ENCODE measurements at regions not wholly inside any gene's neighbourhood (a gene's known extent, or its start where the extent isn't known, plus 50 kb on each side); places are given as distances from the start of the nearest gene placed in this dataset.
"Not testable (repeated sequence)": the region's sequence is repeated elsewhere in the genome, so short reads cannot be mapped to it uniquely, and the experiment has no call there.

DNA sequence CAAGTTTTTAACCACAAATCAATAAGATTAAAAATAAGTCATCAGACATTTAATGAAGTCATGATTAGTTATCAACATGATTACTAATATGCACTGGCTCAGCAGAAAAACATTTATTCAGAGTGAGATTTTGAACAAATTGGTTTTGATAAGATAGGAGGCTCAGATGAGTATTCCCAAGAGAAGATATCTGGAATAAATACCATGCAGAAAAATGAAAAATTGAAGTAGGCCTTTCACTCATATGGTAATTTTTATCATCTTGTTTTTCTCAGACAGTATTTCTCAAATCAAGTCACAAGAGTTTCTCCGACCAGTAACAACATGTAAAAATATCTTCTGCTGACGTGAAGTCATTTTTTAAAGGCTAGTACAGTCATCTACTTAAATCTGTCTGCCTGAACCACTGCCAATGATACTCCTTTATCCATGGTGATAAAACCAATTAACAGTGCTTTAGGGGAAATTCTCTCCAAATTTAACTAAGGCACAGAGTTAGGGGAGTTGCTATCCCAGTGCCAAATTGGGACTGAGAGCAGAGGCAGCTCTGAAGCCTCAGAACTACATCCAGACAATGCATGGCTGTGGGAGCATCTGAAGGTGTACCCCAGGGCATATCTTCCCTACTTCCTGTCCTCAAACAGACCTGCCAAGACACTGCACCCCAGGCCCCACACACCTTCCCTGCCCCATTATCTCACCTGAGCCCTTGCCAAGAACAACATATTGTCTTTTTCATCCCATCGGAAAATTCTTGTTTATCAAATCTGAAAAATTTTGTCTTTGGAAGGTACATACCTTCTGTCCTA lies 105.5 kb upstream of the TSLP start:
- no peak for DNase-seq
- in situ Hi-C loops (cut with HindIII; ENCODE audit: low pct_ligation_motif_present, low pct_unique_long_range_greater_than_20kb, low sequenced_read_pairs): no loop called here

DNA sequence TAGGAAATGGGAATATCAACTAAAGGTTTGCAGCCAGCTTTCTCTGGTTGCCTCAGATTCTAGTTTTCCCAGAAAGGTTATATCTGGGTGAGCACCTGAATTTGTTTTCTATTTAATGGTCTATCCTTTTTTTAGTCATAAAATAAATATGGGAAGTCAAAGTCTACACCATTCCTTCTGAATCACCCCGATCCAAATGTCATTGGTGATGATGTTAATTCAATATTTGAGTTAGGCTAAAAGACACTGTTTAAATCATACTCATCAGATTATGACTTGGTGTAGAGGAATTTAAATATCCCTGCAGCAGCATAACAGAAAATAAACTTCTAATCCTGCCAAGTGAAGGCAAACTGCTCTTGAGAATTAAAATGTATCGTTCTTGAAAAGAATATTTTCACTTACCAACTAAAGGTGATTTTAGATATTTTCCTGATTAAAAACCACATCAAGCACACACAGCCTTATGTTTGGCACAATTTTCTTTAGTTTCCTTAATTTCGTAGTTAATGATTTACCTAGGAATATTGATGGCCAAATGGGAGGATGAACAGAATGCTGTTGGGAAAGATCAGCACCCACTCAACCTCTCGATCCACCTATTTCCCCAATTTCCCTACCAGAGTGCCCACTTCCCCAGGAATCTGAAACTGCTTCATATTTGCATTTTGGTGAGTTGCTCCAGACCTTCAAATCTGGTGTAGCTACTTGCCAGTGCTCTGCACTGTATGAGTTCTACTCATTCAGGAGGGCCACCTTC lies 103.1 kb upstream of the TSLP start:
- DNase-seq: no peak
- in situ Hi-C loops (cut with HindIII; ENCODE audit: low pct_ligation_motif_present, low pct_unique_long_range_greater_than_20kb, low sequenced_read_pairs): no loop called here

DNA sequence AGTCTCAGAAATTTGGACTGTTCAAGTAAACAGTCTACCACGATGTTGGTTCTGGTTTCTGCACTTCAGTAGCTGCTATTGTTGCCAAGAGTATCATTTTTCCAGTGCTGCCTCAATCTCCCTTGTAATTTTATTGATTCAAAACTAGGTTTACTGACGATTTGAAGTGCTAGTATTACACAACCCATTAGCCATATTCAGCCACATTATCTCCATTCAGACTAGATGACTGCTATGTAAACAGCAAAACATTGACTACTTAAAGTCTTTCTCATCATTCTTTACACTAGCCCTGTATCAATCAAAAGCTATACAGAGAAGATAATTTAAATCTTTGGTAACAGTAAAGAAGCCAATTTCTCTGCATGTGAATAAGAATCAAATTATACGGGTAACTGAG lies 102.0 kb upstream of the TSLP start:
- in situ Hi-C loops (cut with HindIII; ENCODE audit: low pct_ligation_motif_present, low pct_unique_long_range_greater_than_20kb, low sequenced_read_pairs): no loop called here
- DNase-seq: no peak

DNA sequence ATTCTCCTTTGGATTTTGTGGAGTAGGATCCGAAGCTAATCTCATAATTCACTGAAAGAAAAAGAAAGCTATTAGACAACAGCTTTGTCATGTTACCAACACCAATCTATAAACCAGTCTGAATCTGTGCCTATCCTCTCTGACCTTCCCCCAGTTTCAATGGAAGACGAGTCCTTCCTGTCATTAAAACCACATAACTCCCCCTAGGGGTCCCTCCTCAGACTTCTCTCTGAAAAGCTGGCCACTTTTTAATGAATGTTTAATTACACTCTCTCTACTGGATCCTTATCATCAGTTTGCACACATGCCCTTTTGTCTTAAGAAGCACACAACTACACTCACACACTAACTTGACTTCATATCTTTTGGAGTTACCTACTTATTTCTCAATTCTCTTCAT lies 98.0 kb upstream of the TSLP start:
- no peak for DNase-seq
- in situ Hi-C loops (cut with HindIII; ENCODE audit: low pct_ligation_motif_present, low pct_unique_long_range_greater_than_20kb, low sequenced_read_pairs): no loop called here

DNA sequence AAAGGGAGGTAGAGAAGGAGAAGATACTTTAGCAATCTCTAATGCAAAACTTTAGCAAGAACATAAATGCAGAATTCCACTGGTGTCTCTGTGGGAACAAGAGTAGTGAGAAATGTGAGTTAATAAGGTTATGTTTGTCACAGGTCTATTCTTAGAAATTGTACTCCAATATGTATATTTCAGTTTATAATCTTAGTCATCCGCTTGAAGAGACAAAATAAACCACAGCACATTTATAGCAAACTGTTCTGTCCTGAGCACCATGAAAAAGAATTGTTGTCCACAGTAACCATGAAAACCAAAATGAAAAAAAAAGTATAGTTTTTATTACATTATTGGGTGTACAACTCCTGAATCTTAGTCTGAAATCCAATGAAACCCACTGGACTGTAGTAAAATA lies 93.6 kb upstream of the TSLP start:
- DNase-seq: no peak
- in situ Hi-C loops (cut with HindIII; ENCODE audit: low pct_ligation_motif_present, low pct_unique_long_range_greater_than_20kb, low sequenced_read_pairs): no loop called here

DNA sequence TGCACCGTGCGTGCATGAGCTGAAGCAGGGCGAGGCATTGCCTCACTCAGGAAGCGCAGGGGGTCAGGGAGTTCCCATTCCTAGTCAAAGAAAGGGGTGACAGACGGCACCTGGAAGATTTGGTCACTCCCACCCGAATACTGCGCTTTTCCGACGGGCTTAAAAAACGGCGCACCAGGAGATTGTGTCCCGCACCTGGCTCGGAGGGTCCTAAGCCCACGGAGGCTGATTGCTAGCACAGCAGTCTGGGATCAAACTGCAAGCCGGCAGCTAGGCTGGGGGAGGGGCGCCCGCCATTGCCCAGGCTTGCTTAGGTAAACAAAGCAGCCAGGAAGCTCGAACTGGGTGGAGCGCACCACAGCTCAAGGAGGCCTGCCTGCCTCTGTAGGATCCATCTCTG lies 85.6 kb upstream of the TSLP start:
- DNase-seq; in situ Hi-C loops (cut with HindIII; ENCODE audit: low pct_ligation_motif_present, low pct_unique_long_range_greater_than_20kb, low sequenced_read_pairs): not testable (repeated sequence)

DNA sequence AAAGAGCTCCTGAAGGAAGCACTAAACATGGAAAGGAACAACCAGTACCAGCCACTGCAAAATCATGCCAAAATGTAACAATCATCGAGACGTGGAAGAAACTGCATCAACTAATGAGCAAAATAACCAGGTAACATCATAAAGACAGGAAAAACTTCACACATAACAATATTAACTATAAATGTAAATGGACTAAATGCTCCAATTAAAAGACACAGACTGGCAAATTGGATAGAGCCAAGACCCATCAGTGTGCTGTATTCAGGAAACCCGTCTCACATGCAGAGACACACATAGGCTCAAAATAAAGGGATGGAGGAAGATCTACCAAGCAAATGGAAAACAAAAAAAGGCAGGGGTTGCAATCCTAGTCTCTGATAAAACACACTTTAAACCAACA lies 83.9 kb upstream of the TSLP start:
- DNase-seq; in situ Hi-C loops (cut with HindIII; ENCODE audit: low pct_ligation_motif_present, low pct_unique_long_range_greater_than_20kb, low sequenced_read_pairs): not testable (repeated sequence)

DNA sequence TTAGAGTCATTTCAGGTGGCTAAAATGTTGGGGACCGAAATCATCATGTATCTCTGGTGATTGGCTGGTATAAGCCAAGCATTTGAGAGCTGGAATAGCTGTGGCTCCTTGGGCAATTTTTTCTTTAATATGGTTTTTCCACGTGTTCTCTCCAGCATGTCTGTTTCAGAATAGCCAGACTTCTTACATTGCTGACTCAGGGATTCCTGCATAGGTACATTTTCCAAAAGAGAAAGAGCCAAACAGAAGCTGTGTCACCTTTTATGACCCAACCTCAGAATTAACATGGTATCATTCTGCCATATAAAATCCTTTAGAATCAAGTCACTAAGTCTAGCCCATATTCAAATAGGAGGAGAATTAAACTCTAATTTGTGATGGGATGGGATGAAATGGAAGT lies 74.8 kb upstream of the TSLP start:
- in situ Hi-C loops (cut with HindIII; ENCODE audit: low pct_ligation_motif_present, low pct_unique_long_range_greater_than_20kb, low sequenced_read_pairs): no loop called here
- no peak for DNase-seq

DNA sequence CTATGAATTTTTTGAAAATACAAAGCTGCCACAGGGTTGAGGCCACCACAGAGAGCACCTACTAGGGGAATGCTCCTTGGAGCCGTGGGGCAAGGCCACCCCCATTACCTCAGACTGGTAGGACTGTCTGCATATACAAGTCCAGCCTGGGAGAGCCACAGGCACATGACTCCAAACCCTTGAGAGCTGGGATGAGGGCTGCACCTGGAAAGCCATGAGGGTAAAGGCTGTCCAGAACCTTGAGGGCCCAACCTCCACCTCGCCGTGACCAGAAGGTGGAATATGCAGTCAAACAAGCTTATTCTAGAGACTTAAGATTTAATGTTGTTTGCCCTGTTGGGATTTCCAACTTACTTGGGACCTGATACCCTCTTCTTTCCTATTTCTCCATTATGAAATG lies 69.5 kb upstream of the TSLP start:
- in situ Hi-C loops (cut with HindIII; ENCODE audit: low pct_ligation_motif_present, low pct_unique_long_range_greater_than_20kb, low sequenced_read_pairs): no loop called here
- no peak for DNase-seq

DNA sequence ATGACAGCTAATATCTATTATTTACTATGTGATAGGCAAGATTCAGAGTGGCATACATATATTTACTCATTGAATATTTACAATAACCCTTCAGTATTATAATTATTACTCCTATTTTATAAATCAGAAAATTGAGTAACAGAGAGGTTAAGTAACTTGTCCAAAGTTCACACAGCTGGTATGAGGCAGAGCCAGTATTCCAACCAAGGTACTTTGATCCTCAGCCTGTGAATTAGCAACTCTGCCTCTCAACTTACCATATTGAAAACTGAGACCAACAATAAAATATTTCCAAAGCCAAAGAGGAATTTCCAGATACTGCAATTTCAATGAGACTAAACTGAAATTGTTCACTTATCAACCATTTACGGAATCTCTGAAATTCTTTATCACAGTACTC lies 67.9 kb upstream of the TSLP start:
- DNase-seq: no peak
- in situ Hi-C loops (cut with HindIII; ENCODE audit: low pct_ligation_motif_present, low pct_unique_long_range_greater_than_20kb, low sequenced_read_pairs): no loop called here

DNA sequence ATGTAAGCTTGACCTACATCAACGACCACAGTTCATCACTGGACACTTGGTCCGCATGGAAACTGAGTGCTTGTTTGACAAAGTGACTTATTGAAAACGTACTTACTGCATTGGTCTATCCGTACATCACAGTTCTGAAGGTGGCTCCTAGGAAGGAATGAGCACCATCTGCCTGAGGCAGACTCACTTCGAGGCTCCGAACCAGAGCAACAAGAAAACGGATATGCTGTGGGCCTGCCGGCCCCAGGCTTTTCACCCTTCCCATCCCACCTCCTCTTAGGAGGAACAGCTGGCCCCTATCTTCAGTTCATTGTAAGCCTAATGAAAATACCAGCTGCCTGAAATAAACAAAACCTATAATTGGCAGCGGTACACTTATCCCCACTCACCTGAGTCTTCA lies 67.2 kb upstream of the TSLP start:
- no peak for DNase-seq
- in situ Hi-C loops (cut with HindIII; ENCODE audit: low pct_ligation_motif_present, low pct_unique_long_range_greater_than_20kb, low sequenced_read_pairs): no loop called here

DNA sequence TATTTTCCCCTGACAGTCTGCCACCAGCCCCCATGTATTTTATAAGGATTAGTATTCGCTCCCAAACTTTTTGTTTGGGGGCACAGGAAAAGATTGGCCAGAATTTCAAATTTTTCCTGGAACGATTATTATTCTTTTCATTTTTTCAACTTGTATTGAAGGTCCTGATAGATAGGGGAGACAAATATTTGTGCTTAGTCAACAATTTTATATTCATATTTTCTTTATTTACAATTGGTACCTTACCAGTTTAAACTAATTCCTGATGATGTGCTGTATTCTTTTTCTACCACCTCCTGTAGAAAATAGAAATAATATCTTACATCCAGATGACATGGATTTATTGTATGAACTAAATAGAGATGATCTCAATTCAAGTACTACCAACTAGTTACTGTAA lies 60.7 kb upstream of the TSLP start:
- in situ Hi-C loops (cut with HindIII; ENCODE audit: low pct_ligation_motif_present, low pct_unique_long_range_greater_than_20kb, low sequenced_read_pairs): no loop called here
- DNase-seq: no peak

DNA sequence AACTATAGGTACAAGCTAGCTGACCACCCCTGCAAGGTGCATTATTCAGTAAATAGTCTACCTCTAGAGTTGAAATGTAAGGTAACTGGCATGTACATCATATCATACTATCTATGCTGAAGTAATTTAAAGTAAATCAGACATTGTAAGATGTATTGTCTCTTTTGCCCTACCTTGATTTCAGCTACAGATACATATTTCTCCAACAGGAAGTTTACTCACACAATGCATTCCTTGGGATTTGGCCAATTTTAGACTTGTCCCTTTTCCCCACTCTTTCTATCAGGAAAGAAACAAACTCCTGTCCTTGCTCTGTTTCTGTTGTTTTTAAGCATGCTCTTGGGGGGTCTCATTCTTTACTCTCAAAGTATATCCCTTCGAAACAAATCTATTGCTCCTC lies 58.5 kb upstream of the TSLP start:
- no peak for DNase-seq

DNA sequence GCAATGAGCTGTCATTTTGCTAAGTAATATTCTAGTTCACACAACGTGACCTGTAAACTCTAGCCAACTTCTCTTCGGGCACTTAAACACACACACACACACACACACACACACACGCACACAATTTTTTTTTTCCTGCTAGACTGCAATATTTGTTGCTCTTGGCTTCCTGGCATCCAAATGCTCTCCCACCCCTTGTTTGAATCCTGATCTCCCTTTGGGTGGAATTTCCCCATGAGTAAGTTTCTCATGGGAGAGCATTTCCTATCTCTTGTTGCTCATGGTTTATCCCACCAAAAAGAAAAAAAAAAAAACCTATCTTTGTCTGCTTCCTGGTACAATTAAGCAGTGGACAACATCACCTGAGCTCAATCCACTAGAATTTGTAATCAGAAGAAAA lies 54.7 kb upstream of the TSLP start:
- DNase-seq: no peak
- in situ Hi-C loops (cut with HindIII; ENCODE audit: low pct_ligation_motif_present, low pct_unique_long_range_greater_than_20kb, low sequenced_read_pairs): no loop called here

More for the DNA sequence above, 58.5 kb upstream of the TSLP start:
- in situ Hi-C loops (cut with HindIII; ENCODE audit: low pct_ligation_motif_present, low pct_unique_long_range_greater_than_20kb, low sequenced_read_pairs): no loop called here

DNA sequence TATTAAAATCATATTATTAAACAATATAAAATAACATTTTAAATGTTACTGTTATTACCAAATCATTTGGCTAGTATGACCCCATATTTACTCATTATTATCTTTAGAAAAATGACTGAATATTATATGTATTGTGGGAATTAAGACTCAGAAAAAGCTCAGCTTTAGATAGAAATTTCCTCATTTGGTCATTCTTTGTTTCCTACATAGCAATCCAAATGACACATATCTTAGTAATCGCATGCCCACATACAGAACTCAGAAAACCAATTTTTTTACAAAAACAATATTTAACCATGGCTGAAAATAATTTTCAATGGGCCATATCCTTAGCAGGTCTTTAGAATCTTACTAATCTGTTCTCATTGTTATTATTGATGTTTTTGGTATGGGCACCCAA lies 53.8 kb upstream of the TSLP start:
- no peak for DNase-seq
- in situ Hi-C loops (cut with HindIII; ENCODE audit: low pct_ligation_motif_present, low pct_unique_long_range_greater_than_20kb, low sequenced_read_pairs): no loop called here

All from ACHN (cell line).